ENCODE measurements at regions not wholly inside any gene's neighbourhood (a gene's known extent, or its start where the extent isn't known, plus 50 kb on each side); places are given as distances from the start of the nearest gene placed in this dataset.

- Mint-ChIP-seq H3K36me3 (ENCODE audit: low read depth) (no peaks in the 10 kb centered on the region), H3K27ac (no peak overlapping the region), H3K27me3 (ENCODE audit: insufficient read depth) (peaks cover 1% of the 10 kb centered on the region), H3K4me3 (no peak overlapping the region), H3K9me3 (no peaks in the 10 kb centered on the region), H3K4me1 (no peaks in the 10 kb centered on the region)
- Histone ChIP-seq H3K4me3 (ENCODE audit: low read length) (no peak overlapping the region), H3K27me3 (ENCODE audit: control insufficient read depth, insufficient read depth, low read length, poor library complexity, severe bottlenecking) (no peaks in the 10 kb centered on the region), H3K9ac (ENCODE audit: extremely low read depth, low read length, poor library complexity, severe bottlenecking) (no peak overlapping the region), H3K36me3 (ENCODE audit: control insufficient read depth, insufficient read depth, low read length) (no peaks in the 10 kb centered on the region), H3K4me1 (ENCODE audit: control insufficient read depth, insufficient read depth, low read length) (no peaks in the 10 kb centered on the region), H3K27ac (ENCODE audit: low read depth, low read length) (no peak overlapping the region), H3K9me3 (ENCODE audit: control insufficient read depth, low read length) (no peaks in the 10 kb centered on the region)
- no peak for DNase-seq
- WGBS, 2 experiments (ENCODE audit: insufficient coverage in 1 of 2, insufficient read length in 1 of 2), result 80 to 94% methylated on average over 1 to 4 of the region's 4 CpGs
- no peak for TF ChIP-seq CTCF (conservative IDR thresholded peaks at IDR 0.05)
Observed at GRCh38 chr2:59540864-59541263, 1012.6 kb downstream of the BCL11A start.

- Histone ChIP-seq H3K27ac (ENCODE audit: low read depth, low read length) (no peak overlapping the region), H3K27me3 (ENCODE audit: control insufficient read depth, insufficient read depth, low read length, poor library complexity, severe bottlenecking) (no peaks in the 10 kb centered on the region), H3K4me1 (ENCODE audit: control insufficient read depth, insufficient read depth, low read length) (no peaks in the 10 kb centered on the region), H3K4me3 (ENCODE audit: low read length) (no peak overlapping the region), H3K9ac (ENCODE audit: extremely low read depth, low read length, poor library complexity, severe bottlenecking) (no peak overlapping the region), H3K9me3 (ENCODE audit: control insufficient read depth, low read length) (no peaks in the 10 kb centered on the region), H3K36me3 (ENCODE audit: control insufficient read depth, insufficient read depth, low read length) (no peaks in the 10 kb centered on the region)
- no peak overlapping the region for H3K4me3 Mint-ChIP-seq
- 83 to 85% methylated on average over 2 of the region's 2 CpGs for WGBS, 2 experiments (ENCODE audit: insufficient coverage in 1 of 2, insufficient read length in 1 of 2)
- H3K4me1 Mint-ChIP-seq, result no peaks in the 10 kb centered on the region
- TF ChIP-seq CTCF (conservative IDR thresholded peaks at IDR 0.05), result no peak
- H3K9me3 Mint-ChIP-seq, result no peaks in the 10 kb centered on the region
- peaks cover 3% of the 10 kb centered on the region for H3K27me3 Mint-ChIP-seq (ENCODE audit: insufficient read depth)
- H3K36me3 Mint-ChIP-seq (ENCODE audit: low read depth), result no peaks in the 10 kb centered on the region
- no peak overlapping the region for H3K27ac Mint-ChIP-seq
- no peak for DNase-seq
Observed at GRCh38 chr2:59538398-59538911, 1015.0 kb downstream of the BCL11A start.

GRCh38 chr2:59532808-59533207 lies 1020.6 kb downstream of the BCL11A start:
- TF ChIP-seq CTCF (conservative IDR thresholded peaks at IDR 0.05), result no peak
- no peak overlapping the region for H3K9ac ChIP-seq (ENCODE audit: extremely low read depth, low read length, poor library complexity, severe bottlenecking)
- no peak overlapping the region for H3K27ac ChIP-seq (ENCODE audit: low read depth, low read length)
- no peaks in the 10 kb centered on the region for H3K27me3 ChIP-seq (ENCODE audit: control insufficient read depth, insufficient read depth, low read length, poor library complexity, severe bottlenecking)
- no peak overlapping the region for H3K4me3 ChIP-seq (ENCODE audit: low read length)
- no peak overlapping the region for H3K4me3 Mint-ChIP-seq
- peaks cover 2% of the 10 kb centered on the region for H3K27me3 Mint-ChIP-seq (ENCODE audit: insufficient read depth)
- no peak for DNase-seq
- H3K36me3 Mint-ChIP-seq (ENCODE audit: low read depth), result no peaks in the 10 kb centered on the region
- no peaks in the 10 kb centered on the region for H3K4me1 ChIP-seq (ENCODE audit: control insufficient read depth, insufficient read depth, low read length)
- H3K9me3 Mint-ChIP-seq, result no peaks in the 10 kb centered on the region
- H3K9me3 ChIP-seq (ENCODE audit: control insufficient read depth, low read length), result no peaks in the 10 kb centered on the region
- H3K36me3 ChIP-seq (ENCODE audit: control insufficient read depth, insufficient read depth, low read length), result no peaks in the 10 kb centered on the region
- H3K27ac Mint-ChIP-seq, result no peak overlapping the region
- 100% methylated on average over 1 to 3 of the region's 3 CpGs for WGBS, 2 experiments (ENCODE audit: insufficient coverage in 1 of 2, insufficient read length in 1 of 2)
- no peaks in the 10 kb centered on the region for H3K4me1 Mint-ChIP-seq

Data from endodermal cell (in vitro differentiated cells).